GM12874 (cell line): ENCODE measurements at regions not wholly inside any gene's neighbourhood (a gene's known extent, or its start where the extent isn't known, plus 50 kb on each side); places are given as distances from the start of the nearest gene placed in this dataset.

ENCODE experiments used
- TF ChIP-seq, protein P1 (sequence below): IDR thresholded peaks from 2 replicates; pipeline ENCODE4 v1.5.1; 2011; ENCODE audit warnings: low read depth, mild to moderate bottlenecking, control low read depth, low read length, moderate library complexity; ENCODE audit not compliant: insufficient read depth

DNA sequence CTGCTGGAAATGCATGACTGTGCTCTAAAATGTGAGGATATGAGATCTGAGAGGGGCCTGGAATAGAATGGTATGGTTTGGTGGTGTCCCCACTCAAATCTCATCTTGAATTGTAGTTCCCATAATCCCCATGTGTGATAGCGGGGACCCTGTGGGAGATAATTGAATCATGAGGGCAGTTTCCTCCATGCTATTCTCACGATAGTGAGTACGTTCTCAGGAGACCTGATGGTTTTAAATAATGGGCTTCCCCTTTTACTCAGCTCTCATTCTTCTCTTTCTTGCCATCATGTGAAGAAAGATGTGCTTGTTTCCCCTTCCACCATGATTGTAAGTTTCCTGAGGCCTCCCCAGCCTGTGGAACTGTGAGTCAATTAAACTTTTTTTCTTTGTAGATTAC, 133.6 kb upstream of the ADAMTS16 start:
- TF ChIP-seq, protein P1, sequence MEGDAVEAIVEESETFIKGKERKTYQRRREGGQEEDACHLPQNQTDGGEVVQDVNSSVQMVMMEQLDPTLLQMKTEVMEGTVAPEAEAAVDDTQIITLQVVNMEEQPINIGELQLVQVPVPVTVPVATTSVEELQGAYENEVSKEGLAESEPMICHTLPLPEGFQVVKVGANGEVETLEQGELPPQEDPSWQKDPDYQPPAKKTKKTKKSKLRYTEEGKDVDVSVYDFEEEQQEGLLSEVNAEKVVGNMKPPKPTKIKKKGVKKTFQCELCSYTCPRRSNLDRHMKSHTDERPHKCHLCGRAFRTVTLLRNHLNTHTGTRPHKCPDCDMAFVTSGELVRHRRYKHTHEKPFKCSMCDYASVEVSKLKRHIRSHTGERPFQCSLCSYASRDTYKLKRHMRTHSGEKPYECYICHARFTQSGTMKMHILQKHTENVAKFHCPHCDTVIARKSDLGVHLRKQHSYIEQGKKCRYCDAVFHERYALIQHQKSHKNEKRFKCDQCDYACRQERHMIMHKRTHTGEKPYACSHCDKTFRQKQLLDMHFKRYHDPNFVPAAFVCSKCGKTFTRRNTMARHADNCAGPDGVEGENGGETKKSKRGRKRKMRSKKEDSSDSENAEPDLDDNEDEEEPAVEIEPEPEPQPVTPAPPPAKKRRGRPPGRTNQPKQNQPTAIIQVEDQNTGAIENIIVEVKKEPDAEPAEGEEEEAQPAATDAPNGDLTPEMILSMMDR = no peak

DNA sequence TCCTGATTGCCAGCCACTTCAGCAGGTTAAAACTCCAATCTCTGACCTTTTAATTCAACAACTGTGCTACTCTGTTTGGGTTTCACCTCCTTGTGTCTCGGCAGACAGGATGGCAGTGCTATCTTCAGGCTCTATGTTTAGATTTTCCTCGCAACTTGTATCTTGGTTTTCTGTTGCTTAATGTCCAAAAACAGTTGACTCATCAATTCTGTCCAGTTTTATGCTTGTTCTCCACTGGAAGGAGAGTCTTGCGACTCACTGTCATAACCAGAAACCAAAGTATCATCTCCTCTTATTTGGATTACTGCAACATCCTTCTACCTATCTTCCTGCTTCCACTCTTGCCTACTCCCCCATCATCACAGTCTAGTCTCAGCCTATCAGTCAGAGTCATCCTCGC, 130.9 kb upstream of the ADAMTS16 start:
- TF ChIP-seq, protein P1 = no peak

DNA sequence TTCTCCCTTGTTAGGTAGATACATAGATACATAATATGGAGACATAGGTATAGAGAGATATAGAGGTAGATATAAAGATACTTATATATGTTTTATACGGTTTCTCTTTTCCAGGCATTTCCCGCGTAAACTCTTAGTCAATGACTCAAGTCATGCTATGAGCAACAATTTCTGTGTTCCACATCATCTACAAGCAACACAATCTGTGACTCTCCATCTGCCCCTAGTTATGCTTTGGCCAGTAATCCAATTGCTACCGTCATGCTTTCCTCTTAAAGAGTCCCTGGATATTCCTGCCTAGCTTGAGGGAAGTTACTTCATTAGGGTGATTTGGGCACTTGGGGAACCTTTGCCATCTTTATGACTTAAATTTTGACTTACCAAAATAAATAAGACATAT, 129.0 kb upstream of the ADAMTS16 start:
- TF ChIP-seq, protein P1 = no peak

DNA sequence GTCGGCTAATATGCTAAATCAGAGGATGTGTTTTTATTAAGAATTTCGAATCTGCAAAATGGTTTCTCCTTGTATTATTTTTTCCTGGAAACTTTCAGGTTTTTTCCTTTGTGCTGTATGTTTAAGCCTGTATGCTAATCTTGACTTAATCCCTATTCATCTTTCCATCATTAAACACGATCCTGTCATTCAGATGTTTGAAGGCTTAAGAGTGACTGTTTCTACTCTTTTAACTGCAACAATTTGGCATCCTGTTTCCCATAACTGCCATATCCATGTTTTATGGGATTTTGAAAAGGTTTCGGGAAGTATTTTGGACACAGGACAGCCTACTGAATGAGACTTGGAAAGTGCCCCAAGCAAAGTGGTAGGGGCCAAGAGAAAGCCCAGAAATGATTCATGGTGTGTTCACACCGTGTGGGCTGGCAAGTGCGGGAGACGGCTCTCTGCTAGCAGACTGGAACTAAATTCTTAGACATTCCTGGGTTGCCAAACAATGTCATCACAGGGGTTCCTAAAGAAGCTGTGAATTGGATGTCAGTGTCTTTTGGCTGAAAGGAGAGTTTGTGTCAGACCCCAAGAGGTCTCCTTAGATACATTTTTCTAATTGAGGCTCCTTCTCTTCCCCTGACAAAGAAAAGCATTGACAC, 125.4 kb upstream of the ADAMTS16 start:
- TF ChIP-seq, protein P1 = no peak

DNA sequence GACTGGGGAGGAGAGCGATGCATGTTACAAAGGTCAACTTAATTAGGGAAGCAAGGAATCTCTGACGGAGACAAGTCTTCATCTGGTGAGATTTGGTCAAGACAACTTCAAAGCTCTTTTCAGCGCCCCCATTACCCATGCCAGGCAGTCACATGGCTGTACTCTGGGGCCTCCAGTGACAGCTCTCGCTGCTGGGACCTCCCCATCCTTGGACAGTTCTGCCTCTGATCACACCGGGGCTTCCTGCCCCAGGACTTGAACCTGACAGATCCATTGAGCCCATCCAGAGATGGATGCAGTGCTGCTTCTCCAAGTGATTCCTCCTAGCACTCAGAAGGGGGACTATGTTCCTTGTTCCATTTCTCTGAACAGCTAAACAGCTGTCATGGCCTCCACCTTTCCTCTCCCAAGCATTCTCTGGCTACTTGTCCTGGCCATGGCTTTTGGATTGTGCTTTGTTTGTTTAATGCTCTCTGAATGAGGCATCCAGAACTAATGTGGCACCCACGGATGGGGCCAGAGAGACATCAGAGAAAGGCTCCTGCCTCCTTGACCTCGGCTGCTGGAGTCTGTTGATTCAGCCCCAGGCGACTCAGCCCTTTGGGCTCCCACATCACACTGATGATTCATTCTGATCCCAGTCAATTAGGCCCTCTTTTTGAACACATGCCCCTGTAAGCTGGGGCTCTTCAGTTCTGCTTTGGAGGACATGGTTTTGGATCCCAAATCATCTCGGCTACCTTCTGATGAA, 122.1 kb upstream of the ADAMTS16 start:
- TF ChIP-seq, protein P1 = no peak

DNA sequence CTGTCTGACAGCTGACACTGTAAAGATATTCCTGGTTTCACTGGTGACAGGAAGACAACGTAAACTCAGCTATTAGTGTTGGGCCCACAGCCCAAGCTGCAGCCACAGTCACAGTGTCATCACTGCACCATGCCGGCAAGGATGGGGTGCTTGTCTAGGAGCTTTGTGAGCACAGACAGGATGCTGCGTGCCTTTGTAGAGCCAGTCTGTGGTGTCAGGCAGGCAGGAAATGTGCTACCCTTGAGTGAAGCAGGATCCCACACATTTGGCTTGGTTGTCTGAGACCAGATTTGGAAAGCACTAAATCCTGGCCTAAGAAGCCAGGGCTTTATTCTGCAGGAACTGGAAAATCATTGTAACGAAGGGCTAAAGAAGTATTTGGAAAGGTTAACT, 121.6 kb upstream of the ADAMTS16 start:
- TF ChIP-seq, protein P1 = no peak

DNA sequence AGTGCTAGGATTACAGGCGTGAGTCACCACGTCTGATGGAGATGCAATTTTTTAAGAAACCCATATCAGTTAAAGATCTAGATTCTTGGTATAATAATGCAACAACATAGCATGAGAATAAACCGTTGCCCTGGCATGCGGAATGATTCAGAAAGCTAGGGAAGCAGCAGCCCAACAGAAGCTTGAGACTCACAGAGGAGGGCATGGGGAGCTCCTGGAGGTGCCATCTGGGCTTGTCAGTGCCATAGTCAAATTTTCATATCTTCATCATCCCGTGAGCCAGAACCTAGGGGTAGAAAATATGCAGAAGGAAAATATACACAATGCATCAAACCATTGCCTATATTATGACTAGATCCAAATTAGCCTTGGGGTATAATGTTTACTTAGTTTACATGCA, 118.7 kb upstream of the ADAMTS16 start:
- TF ChIP-seq, protein P1 = no peak
